Stimulated activated memory B cell treated with anti-CD40 and anti-IgM and Interleukin-4, amounts not matched to agents 10 μg/mL and 1 μg/mL and 100 μg/mL, for 72 hours (primary cell): ENCODE measurements at regions not wholly inside any gene's neighbourhood (a gene's known extent, or its start where the extent isn't known, plus 50 kb on each side); places are given as distances from the start of the nearest gene placed in this dataset.
A peak's percentile ranks its signal among the peaks of the same experiment; 100 is the strongest.
"Not testable (repeated sequence)": the region's sequence is repeated elsewhere in the genome, so short reads cannot be mapped to it uniquely, and the experiment has no call there.

ENCODE experiments used
- ATAC-seq: fragments of 150-1000 bp; cut with Tn5 transposase; 2 replicates; pipeline ENCODE4 v1.10.0; 2021
- H3K27ac Mint-ChIP-seq: one replicate; pipeline ENCODE4 v1.8.0; 2022; ENCODE audit warnings: mild to moderate bottlenecking, mixed read lengths
- H3K27me3 Mint-ChIP-seq: one replicate; pipeline ENCODE4 v1.8.0; 2022; ENCODE audit warnings: mixed read lengths
- H3K36me3 Mint-ChIP-seq: one replicate; pipeline ENCODE4 v1.8.0; 2022; ENCODE audit warnings: mixed read lengths
- H3K4me1 Mint-ChIP-seq: one replicate; pipeline ENCODE4 v1.8.0; 2022; ENCODE audit warnings: mixed read lengths
- H3K4me3 Mint-ChIP-seq: one replicate; pipeline ENCODE4 v1.8.0; 2022; ENCODE audit warnings: mild to moderate bottlenecking, moderate library complexity, mixed read lengths
- H3K9me3 Mint-ChIP-seq: one replicate; pipeline ENCODE4 v1.8.0; 2022; ENCODE audit warnings: mixed read lengths

GRCh38 chr15:83335542-83335941 lies 51.1 kb upstream of the BNC1 start:
- not testable (repeated sequence) for H3K9me3 Mint-ChIP-seq, H3K27ac Mint-ChIP-seq, H3K4me1 Mint-ChIP-seq, H3K27me3 Mint-ChIP-seq, H3K4me3 Mint-ChIP-seq, H3K36me3 Mint-ChIP-seq, ATAC-seq

- no peaks in the 10 kb centered on the region for H3K27me3 Mint-ChIP-seq
- H3K4me1 Mint-ChIP-seq = no peaks in the 10 kb centered on the region
- no peak overlapping the region for H3K4me3 Mint-ChIP-seq
- ATAC-seq = no peak
- no peak overlapping the region for H3K27ac Mint-ChIP-seq
- no peaks in the 10 kb centered on the region for H3K36me3 Mint-ChIP-seq
- H3K9me3 Mint-ChIP-seq = peaks cover 10% of the 10 kb centered on the region
Measured at GRCh38 chr15:83339396-83339795, 54.9 kb upstream of the BNC1 start.

- Mint-ChIP-seq H3K27ac (no peak overlapping the region), H3K27me3 (no peaks in the 10 kb centered on the region), H3K36me3 (no peaks in the 10 kb centered on the region)
Measured at GRCh38 chr15:83340087-83340486, 55.6 kb upstream of the BNC1 start.

GRCh38 chr15:83346342-83346741 lies 61.9 kb upstream of the BNC1 start:
- H3K4me1 Mint-ChIP-seq = no peaks in the 10 kb centered on the region
- no peaks in the 10 kb centered on the region for H3K27me3 Mint-ChIP-seq
- H3K9me3 Mint-ChIP-seq = peaks cover 4% of the 10 kb centered on the region
- H3K36me3 Mint-ChIP-seq = no peaks in the 10 kb centered on the region
- ATAC-seq = no peak
- H3K27ac Mint-ChIP-seq = no peak overlapping the region
- H3K4me3 Mint-ChIP-seq = no peak overlapping the region

More at GRCh38 chr15:83340087-83340486, 55.6 kb upstream of the BNC1 start:
- Mint-ChIP-seq H3K4me1 (no peaks in the 10 kb centered on the region), H3K9me3 (peaks cover 10% of the 10 kb centered on the region), H3K4me3 (no peak overlapping the region)
- ATAC-seq = no peak

- Mint-ChIP-seq H3K27ac (no peak overlapping the region), H3K36me3 (no peaks in the 10 kb centered on the region), H3K4me1 (no peaks in the 10 kb centered on the region)
Measured at GRCh38 chr15:83352119-83352518, 67.7 kb upstream of the BNC1 start.

GRCh38 chr15:83356501-83357399 lies 72.3 kb upstream of the BNC1 start:
- H3K9me3 Mint-ChIP-seq = peaks cover 3% of the 10 kb centered on the region
- no peak for ATAC-seq
- no peak overlapping the region for H3K27ac Mint-ChIP-seq
- no peaks in the 10 kb centered on the region for H3K27me3 Mint-ChIP-seq
- no peaks in the 10 kb centered on the region for H3K36me3 Mint-ChIP-seq
- no peak overlapping the region for H3K4me3 Mint-ChIP-seq
- H3K4me1 Mint-ChIP-seq = no peaks in the 10 kb centered on the region

More at GRCh38 chr15:83352119-83352518, 67.7 kb upstream of the BNC1 start:
- Mint-ChIP-seq H3K27me3 (no peaks in the 10 kb centered on the region), H3K4me3 (no peak overlapping the region), H3K9me3 (peaks cover 4% of the 10 kb centered on the region)
- ATAC-seq = no peak

- H3K27me3 Mint-ChIP-seq = peaks cover 23% of the 10 kb centered on the region
- H3K4me1 Mint-ChIP-seq = no peaks in the 10 kb centered on the region
- no peaks in the 10 kb centered on the region for H3K36me3 Mint-ChIP-seq
- H3K27ac Mint-ChIP-seq = no peak overlapping the region
- ATAC-seq = peak; percentile 31
- peaks cover 3% of the 10 kb centered on the region for H3K9me3 Mint-ChIP-seq
- no peak overlapping the region for H3K4me3 Mint-ChIP-seq
Measured at GRCh38 chr15:83358972-83359564, 74.6 kb upstream of the BNC1 start.

GRCh38 chr15:83362706-83363105 lies 78.2 kb upstream of the BNC1 start:
- no peaks in the 10 kb centered on the region for H3K36me3 Mint-ChIP-seq
- peaks cover 16% of the 10 kb centered on the region for H3K4me1 Mint-ChIP-seq
- no peak overlapping the region for H3K27ac Mint-ChIP-seq
- H3K4me3 Mint-ChIP-seq = no peak overlapping the region
- H3K9me3 Mint-ChIP-seq = peaks cover 3% of the 10 kb centered on the region
- no peak for ATAC-seq
- peaks cover 48% of the 10 kb centered on the region for H3K27me3 Mint-ChIP-seq

- Mint-ChIP-seq H3K4me1 (peaks cover 16% of the 10 kb centered on the region), H3K9me3 (peaks cover 3% of the 10 kb centered on the region), H3K4me3 (no peak overlapping the region), H3K36me3 (no peaks in the 10 kb centered on the region), H3K27ac (no peak overlapping the region), H3K27me3 (peaks cover 61% of the 10 kb centered on the region)
- no peak for ATAC-seq
Measured at GRCh38 chr15:83364501-83364900, 80.0 kb upstream of the BNC1 start.

- H3K36me3 Mint-ChIP-seq = no peaks in the 10 kb centered on the region
Measured at GRCh38 chr15:83365370-83365938, 81.0 kb upstream of the BNC1 start.

GRCh38 chr15:83372434-83372891 lies 74.7 kb upstream of the SH3GL3 start:
- H3K27ac Mint-ChIP-seq = no peak overlapping the region
- peaks cover 47% of the 10 kb centered on the region for H3K27me3 Mint-ChIP-seq
- no peak for ATAC-seq
- H3K9me3 Mint-ChIP-seq = no peaks in the 10 kb centered on the region
- H3K36me3 Mint-ChIP-seq = no peaks in the 10 kb centered on the region
- H3K4me3 Mint-ChIP-seq = no peak overlapping the region
- H3K4me1 Mint-ChIP-seq = no peaks in the 10 kb centered on the region

More at GRCh38 chr15:83365370-83365938, 81.0 kb upstream of the BNC1 start:
- Mint-ChIP-seq H3K27me3 (peaks cover 62% of the 10 kb centered on the region), H3K9me3 (peaks cover 3% of the 10 kb centered on the region), H3K4me3 (peak overlapping the region; percentile 2), H3K4me1 (peaks cover 16% of the 10 kb centered on the region), H3K27ac (no peak overlapping the region)
- ATAC-seq = no peak

- peaks cover 43% of the 10 kb centered on the region for H3K27me3 Mint-ChIP-seq
- peak; percentile 8 for ATAC-seq
- H3K27ac Mint-ChIP-seq = no peak overlapping the region
- peaks cover 6% of the 10 kb centered on the region for H3K4me1 Mint-ChIP-seq
- no peaks in the 10 kb centered on the region for H3K36me3 Mint-ChIP-seq
- H3K4me3 Mint-ChIP-seq = no peak overlapping the region
- H3K9me3 Mint-ChIP-seq = no peaks in the 10 kb centered on the region
Measured at GRCh38 chr15:83378921-83379578, 68.1 kb upstream of the SH3GL3 start.

- Mint-ChIP-seq H3K4me3 (no peak overlapping the region), H3K9me3 (no peaks in the 10 kb centered on the region), H3K27me3 (peaks cover 43% of the 10 kb centered on the region), H3K36me3 (no peaks in the 10 kb centered on the region), H3K4me1 (peaks cover 6% of the 10 kb centered on the region), H3K27ac (no peak overlapping the region)
- no peak for ATAC-seq
Measured at GRCh38 chr15:83379579-83379959, 67.6 kb upstream of the SH3GL3 start.

- Mint-ChIP-seq H3K9me3 (no peaks in the 10 kb centered on the region), H3K4me1 (peaks cover 6% of the 10 kb centered on the region), H3K36me3 (no peaks in the 10 kb centered on the region), H3K27ac (no peak overlapping the region), H3K27me3 (peaks cover 43% of the 10 kb centered on the region), H3K4me3 (no peak overlapping the region)
- no peak for ATAC-seq
Measured at GRCh38 chr15:83380059-83380458, 67.1 kb upstream of the SH3GL3 start.

GRCh38 chr15:83380682-83381081 lies 66.5 kb upstream of the SH3GL3 start:
- Mint-ChIP-seq H3K4me1 (peaks cover 6% of the 10 kb centered on the region), H3K9me3 (no peaks in the 10 kb centered on the region), H3K4me3 (no peak overlapping the region), H3K27ac (no peak overlapping the region), H3K36me3 (no peaks in the 10 kb centered on the region), H3K27me3 (peaks cover 43% of the 10 kb centered on the region)
- peak; percentile 60 for ATAC-seq
